H7 (cell line): ENCODE measurements at regions not wholly inside any gene's neighbourhood (a gene's known extent, or its start where the extent isn't known, plus 50 kb on each side); places are given as distances from the start of the nearest gene placed in this dataset.

Experiments
- DNase-seq: peaks from one replicate; pipeline ENCODE4 v3.0.0; 2012
- H3K27me3 ChIP-seq: 2 replicates; pipeline ENCODE4 v1.6.0; 2011; ENCODE audit warnings: mild to moderate bottlenecking, low read length; ENCODE audit not compliant: control insufficient read depth, insufficient read depth
- H3K36me3 ChIP-seq: replicated peaks from 2 replicates; pipeline ENCODE4 v1.5.1; 2011; ENCODE audit warnings: low read length; ENCODE audit not compliant: control insufficient read depth, insufficient read depth
- H3K4me3 ChIP-seq: 2 replicates; pipeline ENCODE4 v1.5.1; 2011; ENCODE audit warnings: low read depth, mild to moderate bottlenecking, control low read depth, low read length, moderate library complexity; ENCODE audit not compliant: insufficient read depth

DNA sequence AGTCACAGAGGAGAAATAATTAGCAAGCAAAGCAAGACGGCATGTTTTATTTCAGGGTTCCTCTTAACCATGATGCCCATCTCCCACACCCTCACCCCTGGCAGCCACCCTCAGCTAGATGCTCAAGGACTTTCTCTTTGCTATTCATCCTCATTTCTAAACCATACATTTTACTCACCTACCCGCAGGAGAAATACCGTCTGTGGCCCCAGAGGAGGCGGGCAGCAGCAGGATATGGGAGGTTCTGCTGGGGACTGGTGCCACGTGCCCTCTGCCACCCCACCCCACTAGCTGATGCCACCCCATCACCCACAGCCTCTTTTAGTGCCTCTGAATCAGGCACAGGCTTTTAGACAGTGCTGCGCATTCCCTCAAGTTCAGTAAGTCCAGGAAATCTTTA is 168.7 kb upstream of the ITGB1 start:
- H3K36me3 ChIP-seq, result no peaks in the 10 kb centered on the region
- H3K27me3 ChIP-seq, result no peaks in the 10 kb centered on the region
- no peak for DNase-seq
- no peak overlapping the region for H3K4me3 ChIP-seq

DNA sequence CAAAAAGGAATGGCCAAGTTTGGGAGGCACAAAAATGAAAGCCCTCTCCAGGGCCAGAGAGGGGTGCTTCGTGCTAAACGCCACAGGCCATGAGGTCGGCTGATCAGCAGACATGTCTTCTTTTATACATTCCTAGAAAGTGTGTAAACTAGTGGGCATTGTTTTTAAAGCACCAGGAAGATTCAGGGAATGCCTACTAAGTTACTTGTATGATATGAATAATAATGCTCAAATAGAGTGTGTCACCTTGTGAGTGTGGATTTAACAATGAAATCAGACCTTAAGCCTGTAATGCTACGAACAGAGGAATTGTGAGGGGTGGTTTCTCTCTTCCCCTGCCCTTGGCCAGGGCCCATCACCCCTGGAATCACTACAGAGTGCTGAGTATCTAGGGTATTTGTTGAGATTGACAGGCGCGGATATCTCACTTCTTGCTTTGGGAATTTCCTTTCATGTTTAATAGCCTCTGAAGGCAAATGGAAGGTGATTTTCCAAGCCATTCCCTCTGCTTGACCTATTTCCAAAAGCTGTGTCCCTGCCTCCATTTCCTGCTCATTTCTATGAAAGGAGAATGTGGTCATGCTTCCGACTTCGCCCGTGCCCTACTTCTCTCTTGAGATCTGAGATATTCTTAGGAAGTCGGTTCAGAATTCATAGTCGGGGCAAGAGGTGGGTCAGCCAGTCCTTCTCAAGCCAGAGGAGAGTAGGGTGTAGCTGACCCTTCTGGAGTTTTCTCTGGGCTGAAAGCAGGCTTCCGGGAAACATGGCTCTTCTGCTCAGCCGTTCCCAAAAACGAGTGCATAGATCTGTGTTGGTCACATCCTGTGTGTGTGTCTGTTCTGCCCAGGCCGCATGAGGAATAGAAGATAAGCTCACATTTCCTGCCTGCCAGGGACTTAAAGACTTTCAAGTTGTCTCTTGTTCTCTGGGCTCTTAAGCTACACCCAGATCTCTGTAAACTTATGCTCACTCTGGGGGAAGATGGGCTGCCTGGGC is 167.8 kb upstream of the ITGB1 start:
- no peak overlapping the region for H3K4me3 ChIP-seq
- DNase-seq, result no peak
- no peaks in the 10 kb centered on the region for H3K36me3 ChIP-seq
- H3K27me3 ChIP-seq, result no peaks in the 10 kb centered on the region

GRCh38 chr10:33125111-33125510 is 167.1 kb upstream of the ITGB1 start:
- no peak for DNase-seq
- Histone ChIP-seq H3K36me3 (no peaks in the 10 kb centered on the region), H3K4me3 (no peak overlapping the region), H3K27me3 (no peaks in the 10 kb centered on the region)

GRCh38 chr10:33123680-33124079 is 165.7 kb upstream of the ITGB1 start:
- H3K27me3 ChIP-seq, result no peaks in the 10 kb centered on the region
- no peak overlapping the region for H3K4me3 ChIP-seq
- H3K36me3 ChIP-seq, result no peaks in the 10 kb centered on the region
- DNase-seq, result no peak

GRCh38 chr10:33122014-33122809 is 164.2 kb upstream of the ITGB1 start:
- no peaks in the 10 kb centered on the region for H3K27me3 ChIP-seq
- no peaks in the 10 kb centered on the region for H3K36me3 ChIP-seq
- H3K4me3 ChIP-seq, result no peak overlapping the region
- no peak for DNase-seq

- H3K4me3 ChIP-seq, result no peak overlapping the region
- no peaks in the 10 kb centered on the region for H3K36me3 ChIP-seq
- DNase-seq, result no peak
- H3K27me3 ChIP-seq, result no peaks in the 10 kb centered on the region
These were observed 162.7 kb upstream of the ITGB1 start for GRCh38 chr10:33120700-33121099.

GRCh38 chr10:33120275-33120674 is 162.2 kb upstream of the ITGB1 start:
- Histone ChIP-seq H3K4me3 (no peak overlapping the region), H3K36me3 (no peaks in the 10 kb centered on the region), H3K27me3 (no peaks in the 10 kb centered on the region)
- no peak for DNase-seq

- no peak for DNase-seq
- no peaks in the 10 kb centered on the region for H3K36me3 ChIP-seq
- no peaks in the 10 kb centered on the region for H3K27me3 ChIP-seq
- no peak overlapping the region for H3K4me3 ChIP-seq
These were observed 159.8 kb upstream of the ITGB1 start for GRCh38 chr10:33117816-33118215.

- no peaks in the 10 kb centered on the region for H3K27me3 ChIP-seq
- no peak for DNase-seq
- H3K36me3 ChIP-seq, result no peaks in the 10 kb centered on the region
- no peak overlapping the region for H3K4me3 ChIP-seq
These were observed 159.2 kb upstream of the ITGB1 start for GRCh38 chr10:33117230-33117629.

GRCh38 chr10:33115738-33116719 is 158.0 kb upstream of the ITGB1 start:
- peak; percentile 61 for DNase-seq
- no peak overlapping the region for H3K4me3 ChIP-seq
- no peaks in the 10 kb centered on the region for H3K36me3 ChIP-seq
- H3K27me3 ChIP-seq, result no peaks in the 10 kb centered on the region

- H3K36me3 ChIP-seq, result no peaks in the 10 kb centered on the region
- H3K27me3 ChIP-seq, result no peaks in the 10 kb centered on the region
- DNase-seq, result no peak
- H3K4me3 ChIP-seq, result no peak overlapping the region
These were observed 156.5 kb upstream of the ITGB1 start for GRCh38 chr10:33114451-33114952.

GRCh38 chr10:33113466-33113865 is 155.4 kb upstream of the ITGB1 start:
- H3K4me3 ChIP-seq, result no peak overlapping the region
- H3K36me3 ChIP-seq, result no peaks in the 10 kb centered on the region
- H3K27me3 ChIP-seq, result no peaks in the 10 kb centered on the region
- no peak for DNase-seq

GRCh38 chr10:33112831-33113455 is 154.9 kb upstream of the ITGB1 start:
- no peak for DNase-seq
- H3K36me3 ChIP-seq, result no peaks in the 10 kb centered on the region
- no peak overlapping the region for H3K4me3 ChIP-seq
- no peaks in the 10 kb centered on the region for H3K27me3 ChIP-seq
